RKO (cell line): ENCODE measurements at regions not wholly inside any gene's neighbourhood (a gene's known extent, or its start where the extent isn't known, plus 50 kb on each side); places are given as distances from the start of the nearest gene placed in this dataset.
A peak's percentile ranks its signal among the peaks of the same experiment; 100 is the strongest.

Source experiments
- DNase-seq: peaks from one replicate; pipeline ENCODE4 v3.0.0-alpha.2; 2016; ENCODE audit warnings: low spot score

DNA sequence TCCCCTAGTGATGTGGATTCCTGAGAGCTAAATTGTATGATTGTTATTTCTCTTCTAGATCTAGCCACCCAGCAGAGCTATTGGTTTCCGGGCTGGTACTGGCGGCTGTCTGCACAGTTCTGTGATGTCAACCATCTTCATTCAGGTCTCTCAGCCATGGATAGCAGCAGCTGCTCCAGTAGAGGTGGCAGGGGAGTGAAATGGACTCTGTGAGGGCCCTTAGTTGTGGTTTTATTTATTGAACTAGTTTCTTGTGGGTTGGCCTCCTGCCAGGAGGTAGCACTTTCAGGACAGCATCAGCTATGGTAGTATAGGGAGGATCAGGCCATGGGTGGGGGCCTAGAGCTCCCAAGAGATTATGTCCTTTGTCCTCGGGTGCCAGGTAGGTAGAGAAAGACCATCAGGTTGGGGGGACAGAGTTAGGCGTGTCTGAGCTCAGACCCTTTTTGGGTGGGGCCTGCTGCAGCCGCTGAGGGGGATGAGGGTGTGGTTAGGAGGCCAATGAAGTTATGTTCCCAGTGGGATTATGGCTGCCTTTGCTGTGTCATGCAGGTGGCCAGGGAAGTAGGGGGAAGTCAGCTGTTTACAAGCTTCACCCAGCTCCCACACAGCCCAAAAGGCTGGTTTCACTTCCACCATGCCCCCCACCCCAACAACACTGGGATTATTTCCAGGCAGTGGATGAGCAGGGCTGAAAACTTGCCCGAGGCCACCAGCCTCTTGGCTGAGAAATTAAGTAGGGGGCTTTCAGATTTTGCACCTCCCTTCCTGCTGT lies 55.1 kb upstream of the RGS4 start:
- no peak for DNase-seq

DNA sequence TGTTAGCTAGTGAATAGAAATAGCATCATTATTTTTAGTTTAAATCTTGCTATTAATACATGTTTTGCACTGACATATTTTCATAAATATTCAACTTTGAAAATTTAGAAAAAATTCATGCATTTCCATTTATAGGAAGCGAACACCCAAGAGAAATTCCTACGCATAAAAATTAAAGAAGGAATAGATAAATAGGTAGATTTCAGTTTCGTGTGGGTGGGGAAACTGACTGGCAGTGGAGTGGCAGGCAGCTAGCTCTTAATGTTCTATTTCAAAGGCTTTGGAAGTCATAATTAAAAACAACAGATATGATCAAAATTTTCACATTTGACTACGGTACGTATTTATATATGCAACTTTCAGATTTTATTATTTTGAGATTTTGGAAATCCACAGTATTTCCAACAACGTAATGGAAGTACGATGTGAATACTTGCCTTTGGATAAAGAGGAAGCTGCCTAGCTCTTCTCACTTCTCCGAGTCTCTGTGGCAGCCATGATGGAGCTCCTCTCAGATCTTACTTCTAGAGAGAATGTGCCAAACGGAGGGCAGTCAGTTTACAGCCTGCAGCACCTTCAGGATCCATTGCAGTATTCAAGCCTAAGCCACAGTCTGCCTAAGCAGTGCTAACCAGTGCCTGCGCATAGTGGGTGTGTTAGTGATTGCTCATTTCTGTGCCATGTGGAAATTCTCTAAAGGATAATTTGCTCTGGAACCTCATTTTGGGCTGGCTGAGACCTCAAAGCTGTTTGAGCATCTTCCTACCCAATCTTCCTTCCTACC lies 62.9 kb upstream of the RGS4 start:
- no peak for DNase-seq

DNA sequence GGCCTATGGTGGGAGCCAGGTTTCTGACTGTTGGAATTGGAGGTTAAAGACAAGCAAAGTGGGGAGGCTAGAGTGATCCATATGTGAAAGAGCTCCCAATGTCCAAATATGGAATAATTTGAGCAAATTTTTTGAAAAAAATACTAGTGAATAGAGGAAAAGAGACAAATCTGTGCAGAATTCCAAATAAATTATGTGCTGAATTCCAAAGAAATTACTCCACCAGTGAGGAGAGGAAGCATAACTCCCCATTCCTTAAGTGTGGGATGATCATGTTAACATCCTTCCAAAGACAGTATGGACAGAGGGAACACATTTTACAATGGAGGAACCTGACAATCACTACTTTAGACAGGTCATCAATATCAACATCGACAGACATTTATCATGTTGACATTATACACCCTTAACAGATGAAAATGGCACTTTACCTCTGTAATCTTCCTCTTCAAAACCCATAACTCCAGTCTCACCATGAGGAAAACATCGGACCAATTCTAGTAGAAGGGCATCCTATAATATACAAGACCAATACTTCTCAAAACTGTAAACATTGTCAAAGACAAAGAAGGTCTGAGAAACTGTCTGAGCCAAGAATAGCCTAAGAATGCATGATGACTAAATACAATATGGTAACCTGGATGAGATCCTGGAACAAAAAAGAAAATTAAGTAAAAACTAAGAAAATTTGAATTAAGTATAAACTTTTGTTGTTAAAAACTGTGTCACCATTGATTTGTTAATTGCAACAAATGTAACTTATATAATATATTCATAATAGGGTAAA lies 71.5 kb upstream of the RGS4 start:
- DNase-seq: no peak

DNA sequence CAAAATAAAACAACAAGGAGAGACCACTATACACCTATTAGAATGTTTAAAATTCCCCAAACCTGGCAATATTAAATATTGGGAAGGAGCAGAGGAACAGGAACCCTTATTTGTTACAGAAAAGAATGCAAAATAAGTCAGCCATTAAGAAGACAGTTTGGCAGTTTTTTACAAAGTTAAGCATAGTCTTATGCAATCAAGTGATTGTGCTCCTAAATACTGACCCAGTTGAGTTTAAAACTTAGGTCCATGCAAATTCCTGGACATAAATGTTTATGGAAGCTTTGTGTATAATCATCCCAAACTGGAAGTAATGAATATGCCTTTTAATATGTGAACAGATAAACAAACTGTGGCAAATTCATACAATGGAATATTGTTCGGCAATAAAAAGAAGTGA lies 72.9 kb upstream of the RGS4 start:
- DNase-seq: no peak

DNA sequence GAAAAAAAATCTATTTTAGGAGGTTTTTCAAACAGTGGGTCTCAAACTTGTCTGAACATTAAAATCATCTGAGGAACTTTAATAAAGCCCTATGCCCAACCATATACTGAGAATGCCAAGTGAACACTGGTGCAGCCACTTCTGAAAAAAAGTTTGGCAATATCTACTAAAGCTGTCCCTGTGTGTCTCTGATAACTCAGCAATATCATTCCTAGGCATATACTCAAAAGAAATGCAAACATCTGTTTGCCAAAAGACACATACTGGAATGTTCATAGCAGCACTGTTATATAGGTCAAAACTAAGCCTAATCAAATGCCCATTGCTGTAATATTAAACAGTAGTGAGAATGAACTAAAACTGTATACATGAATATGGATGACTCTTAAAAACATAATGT lies 74.2 kb upstream of the RGS4 start:
- DNase-seq: no peak

DNA sequence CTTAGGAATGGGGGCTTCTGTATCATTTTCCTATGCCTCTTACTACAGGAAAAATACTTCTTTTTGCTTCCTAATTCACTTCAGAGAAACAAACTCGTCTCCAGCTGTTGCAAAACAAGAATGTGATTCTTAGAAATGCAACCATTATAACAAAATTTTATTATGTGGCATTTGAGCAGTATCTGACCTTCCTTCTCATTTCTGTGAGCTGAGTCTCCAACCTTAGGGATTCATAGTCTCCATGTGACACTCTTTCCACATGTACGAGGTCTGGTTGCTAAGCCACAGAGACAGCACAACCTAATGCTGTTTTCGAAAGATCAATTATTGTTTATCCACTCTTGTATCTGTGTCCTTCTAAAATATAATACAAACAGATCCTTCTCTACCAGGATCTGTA lies 75.3 kb upstream of the RGS4 start:
- no peak for DNase-seq

DNA sequence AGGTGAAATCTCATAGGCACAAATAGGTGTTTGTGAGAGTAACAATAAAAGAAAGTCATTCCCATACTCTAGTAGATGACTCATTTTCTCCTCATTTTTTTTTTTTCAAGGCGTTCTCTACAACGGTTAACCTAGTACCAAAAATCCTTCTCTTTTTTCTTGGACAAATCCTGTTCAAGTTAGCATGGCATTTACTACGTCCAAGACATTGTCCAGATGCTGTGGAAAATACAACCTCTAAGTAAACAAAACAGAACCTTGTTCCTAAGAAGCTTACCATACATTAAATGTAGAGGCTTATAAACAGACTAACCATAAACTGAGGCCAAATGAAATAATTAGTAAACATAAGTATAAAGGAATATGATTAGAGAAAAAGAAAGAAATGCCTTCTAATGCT lies 76.2 kb upstream of the RGS4 start:
- DNase-seq: no peak

DNA sequence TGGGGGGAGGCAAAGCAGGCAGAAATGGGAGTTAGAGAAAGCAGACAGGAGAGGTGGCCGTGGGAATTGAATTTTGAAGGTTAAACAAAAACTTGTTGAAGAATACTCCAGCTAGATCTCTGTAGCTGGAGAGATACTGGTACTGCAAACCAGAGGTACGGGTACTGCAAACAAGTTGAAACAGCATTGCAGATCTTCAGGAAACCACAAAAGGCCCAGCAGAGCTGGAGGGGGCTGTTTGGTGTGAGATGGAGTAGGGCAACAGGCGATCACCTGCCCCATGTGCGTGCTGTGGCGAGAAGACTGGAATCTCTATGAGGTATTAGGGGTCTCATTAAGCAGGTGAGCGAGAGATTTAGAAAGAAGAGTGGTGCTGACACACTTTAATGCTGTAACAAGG lies 77.7 kb upstream of the RGS4 start:
- no peak for DNase-seq

DNA sequence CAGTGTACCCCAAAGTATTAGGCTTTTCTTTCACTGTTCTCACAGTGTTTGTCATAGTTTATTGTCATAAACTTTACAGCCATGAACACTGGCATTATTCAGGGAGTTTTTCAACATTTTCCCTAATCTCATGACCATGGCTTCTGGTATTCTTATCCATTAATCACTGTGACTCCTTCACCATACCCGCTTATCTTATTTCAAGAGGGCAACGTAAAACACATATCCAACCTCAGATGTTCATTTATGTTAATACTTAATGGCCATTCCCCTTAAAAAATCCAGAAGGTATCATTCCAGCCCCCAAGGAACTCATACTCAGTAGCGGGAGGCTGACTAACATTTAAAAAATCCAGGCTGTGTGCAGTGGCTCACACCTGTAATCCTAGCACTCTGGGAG lies 78.5 kb upstream of the RGS4 start:
- DNase-seq: no peak

DNA sequence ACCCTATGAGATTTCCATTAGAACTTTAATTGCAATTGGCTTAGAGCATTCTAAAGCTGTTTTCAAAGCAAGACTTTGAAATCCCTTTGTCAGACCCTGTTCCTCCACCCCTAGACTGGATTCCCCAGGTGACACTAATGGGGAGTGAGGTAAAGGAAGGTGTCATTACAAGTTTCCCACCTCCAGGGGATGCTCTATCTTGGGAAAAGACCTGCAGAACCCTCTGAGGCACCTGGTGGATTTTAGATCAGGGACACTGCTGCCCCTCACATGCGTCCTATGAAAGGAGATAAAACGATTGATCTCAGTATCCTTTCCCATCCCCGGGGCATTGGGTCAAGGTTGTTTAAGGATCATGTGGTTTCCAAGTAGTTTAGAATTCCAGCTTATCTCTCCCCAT lies 80.3 kb upstream of the RGS4 start:
- no peak for DNase-seq

DNA sequence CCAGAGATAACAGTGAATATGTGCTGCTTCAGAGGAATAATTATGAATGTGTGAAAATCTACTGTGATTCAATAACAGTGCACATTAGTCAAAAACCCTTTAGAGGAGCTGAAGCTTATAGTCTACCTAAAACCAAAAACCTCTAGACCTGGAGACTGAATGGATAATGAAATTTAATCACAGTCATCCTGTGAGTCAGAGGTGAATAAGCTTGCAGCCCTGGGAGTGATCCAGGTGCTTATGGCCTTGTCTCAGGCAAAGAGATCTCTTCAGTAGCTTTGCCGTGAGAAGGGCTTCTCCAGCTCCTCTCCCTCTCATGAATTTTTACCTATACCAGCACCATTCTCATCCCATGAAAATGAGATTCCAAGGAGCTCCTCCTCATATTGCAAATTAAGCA lies 81.3 kb upstream of the RGS4 start:
- peak; percentile 69 for DNase-seq

DNA sequence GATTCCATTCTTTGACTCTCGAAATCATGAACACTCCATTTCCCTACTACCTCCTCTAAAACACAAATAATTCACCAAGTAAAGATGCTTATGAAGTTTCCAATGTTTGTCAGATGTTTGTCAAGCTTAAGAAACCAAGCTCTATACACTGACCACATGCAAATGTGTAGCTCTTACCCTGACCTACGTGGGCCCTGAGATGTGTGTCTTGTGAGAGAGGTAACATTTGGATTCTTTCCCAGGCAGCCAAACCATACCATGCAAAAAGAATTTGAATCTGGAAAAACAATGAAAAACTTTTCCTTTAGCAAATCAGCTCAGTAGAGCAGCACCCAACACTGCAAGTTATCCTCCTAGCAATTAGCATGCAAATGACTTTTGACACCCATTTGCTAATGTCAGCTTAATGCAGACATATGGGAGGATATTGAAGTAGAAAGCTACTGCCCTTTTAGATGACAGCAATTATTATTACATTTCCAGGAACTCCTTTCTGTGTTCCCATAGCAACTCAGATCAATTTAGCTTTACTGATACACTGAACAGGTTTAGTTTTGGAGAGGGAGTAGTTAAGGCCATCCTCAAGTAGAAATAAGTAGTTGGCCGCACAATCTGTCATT lies 83.2 kb upstream of the RGS4 start:
- DNase-seq: no peak

DNA sequence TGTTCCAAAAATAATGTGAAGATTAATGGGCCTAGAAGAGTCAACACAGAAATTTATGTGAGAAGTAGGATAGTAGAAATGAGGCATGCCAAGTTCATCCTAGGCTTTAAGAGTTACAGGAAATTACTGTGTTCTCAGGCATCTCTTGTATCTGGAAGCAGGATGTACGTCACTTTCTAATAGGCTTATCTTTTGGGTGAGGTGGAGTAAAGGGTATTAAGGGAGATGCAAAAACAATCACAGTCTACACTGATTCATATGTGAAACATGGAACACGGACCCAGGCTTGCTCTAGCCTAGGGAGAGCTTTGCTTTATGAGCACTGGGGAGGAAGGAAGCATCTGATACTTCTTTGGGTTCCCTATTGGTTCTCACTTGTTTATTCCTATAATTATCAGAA lies 84.5 kb upstream of the RGS4 start:
- DNase-seq: peak; percentile 52

DNA sequence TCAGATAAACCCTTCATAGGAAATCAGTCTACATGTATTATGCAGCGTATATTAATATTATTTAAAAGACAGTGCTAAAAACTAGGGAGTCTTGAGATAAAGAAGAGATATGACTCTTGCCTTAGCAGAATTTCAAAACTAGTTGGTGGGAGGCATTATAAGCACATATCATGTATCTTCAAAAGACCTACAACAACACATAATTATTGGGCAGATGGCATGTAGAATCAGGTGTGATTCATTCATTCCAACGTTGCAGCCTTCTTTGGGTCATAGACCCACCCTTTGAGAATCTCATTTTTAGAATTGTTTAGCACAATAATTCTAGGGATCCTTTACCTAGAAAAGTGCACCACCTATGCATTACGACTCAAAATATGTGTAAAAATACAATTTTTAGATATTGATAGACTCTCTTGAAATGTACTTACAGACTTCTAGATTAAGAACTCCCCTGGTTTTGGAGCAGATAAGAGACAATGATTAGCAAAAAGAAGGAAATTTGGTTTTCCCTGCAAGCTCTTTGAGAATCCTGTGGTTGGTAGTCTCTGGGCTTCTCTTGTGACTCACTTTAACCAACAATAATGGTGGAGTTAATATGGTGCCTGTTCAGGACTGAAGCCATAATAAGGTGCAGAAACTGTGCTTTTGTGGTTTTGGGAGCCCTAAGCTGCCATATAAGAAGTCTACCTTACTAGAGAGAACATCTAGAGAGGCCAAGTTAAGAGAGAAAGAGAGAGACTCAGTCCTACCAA lies 85.3 kb upstream of the RGS4 start:
- no peak for DNase-seq

DNA sequence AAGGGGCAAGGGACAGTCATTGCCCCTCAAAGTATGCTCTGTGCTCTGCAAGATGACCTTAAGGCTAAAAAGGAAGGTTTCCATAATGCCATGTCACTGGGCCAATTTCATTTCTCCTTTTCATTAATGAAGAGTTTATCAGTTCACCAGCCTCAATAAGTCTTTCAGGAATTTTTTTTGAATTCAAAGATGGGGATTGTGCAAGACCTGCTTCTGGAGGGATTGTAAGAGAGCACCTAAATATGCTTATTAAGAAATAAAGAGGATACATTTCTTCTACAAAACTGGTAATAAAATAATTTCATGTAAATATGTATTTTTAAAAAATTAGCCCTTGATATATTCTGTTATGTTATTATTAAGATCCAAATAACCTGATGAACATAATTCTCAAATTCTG lies 86.8 kb upstream of the RGS4 start:
- DNase-seq: no peak

DNA sequence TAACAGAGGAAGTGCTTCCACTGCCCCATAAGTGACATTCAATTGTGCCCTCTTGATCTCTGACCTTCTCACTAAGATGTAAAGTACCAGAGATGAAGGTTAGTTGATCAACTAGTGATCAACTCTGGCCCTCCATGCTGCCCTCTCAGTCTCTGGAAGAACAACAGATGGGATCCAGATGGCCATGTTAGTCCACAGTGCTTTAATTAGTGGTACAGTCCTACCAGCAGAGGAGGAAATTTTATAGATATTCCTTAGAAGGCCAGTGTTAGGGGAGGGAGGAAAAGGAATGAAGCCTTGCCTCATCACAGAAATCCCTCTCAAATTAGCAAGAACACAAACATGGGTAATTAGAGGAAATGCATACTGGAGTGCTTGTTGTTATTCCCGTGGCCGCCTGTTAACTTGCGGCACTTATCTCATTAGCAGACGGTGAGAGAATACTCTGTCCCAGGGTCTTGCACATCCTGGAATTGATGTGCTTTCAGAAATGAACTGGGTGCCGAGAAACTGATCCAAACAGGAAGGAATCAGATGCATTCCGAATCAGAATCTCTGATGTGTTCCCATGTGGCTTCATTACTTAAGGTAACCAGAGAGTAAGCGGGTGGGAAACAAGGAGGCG lies 91.1 kb upstream of the RGS4 start:
- DNase-seq: no peak

DNA sequence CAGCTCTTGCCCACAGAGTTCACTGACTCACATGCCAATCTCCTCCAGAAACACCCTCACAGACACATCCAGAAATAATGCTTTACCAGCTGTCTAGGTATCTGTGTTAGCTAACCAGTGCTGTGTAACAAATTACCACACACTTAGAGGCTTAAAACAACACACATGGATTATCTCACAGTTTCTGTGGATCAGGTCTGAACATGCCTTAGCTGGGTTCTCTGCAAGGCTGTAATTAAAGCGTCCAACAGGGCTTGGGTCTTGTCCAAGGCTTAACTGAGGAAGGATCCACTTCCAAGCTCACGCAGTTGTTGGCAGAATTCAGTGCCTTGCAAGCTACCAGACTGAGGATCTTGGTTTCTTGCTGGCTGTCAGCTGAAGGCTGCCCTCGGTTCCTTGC lies 92.5 kb upstream of the RGS4 start:
- DNase-seq: no peak

DNA sequence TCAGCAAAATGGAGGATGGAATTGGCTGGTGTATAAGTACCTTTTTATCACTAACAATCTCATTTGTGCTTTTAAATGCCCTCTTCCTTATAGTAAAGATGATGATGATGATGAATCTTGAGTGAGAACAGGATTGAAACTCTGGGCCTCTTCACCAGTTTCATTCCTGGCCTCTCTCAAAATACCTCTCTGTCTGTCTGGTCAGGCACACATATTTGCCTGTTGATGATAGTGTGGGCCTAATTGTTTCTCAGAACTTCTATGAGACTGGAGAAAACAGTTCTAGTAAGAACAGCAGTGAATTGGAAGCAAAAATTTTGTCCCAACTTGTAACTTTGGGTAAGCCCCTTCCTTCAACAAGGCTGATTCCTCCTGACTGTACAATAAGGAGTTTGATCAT lies 94.4 kb upstream of the RGS4 start:
- no peak for DNase-seq

DNA sequence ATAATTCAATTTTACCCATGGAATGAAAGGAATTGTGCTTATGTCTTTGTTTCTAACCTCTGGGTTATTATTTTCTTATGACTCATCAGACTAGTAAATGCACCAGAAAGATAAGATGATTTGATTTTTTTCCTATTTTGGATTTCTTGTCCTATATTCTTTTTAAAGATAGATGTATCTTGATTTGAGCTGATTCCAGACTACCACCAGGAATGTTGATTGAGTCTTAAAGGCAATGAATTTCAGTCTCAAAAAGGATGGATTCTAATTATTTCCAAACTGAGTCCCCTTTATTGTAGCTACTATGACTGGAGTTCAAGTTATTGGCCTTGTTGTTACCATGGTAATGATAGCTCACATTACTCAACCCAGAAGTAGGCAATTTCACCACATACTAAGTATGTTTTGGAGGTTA lies 95.8 kb upstream of the RGS4 start:
- DNase-seq: no peak

DNA sequence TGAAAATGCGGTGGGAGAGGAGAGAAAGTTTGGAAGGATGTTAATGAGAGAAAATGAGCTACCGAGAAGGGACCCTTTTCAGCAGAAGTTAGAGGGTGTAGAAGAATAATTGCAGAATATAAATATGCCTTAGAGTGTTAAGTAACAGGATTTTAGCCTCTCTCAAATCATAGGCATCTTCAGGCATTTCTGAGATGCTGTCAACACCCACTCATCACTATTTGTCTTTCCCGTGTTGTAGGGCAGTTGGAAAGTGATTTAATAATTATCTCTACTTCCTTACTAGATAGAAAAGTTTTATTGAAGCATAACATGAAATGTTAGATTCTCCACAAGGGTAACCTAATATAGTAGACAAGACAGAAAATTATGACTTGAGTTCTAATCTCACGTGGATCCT lies 96.4 kb upstream of the RGS4 start:
- DNase-seq: no peak

DNA sequence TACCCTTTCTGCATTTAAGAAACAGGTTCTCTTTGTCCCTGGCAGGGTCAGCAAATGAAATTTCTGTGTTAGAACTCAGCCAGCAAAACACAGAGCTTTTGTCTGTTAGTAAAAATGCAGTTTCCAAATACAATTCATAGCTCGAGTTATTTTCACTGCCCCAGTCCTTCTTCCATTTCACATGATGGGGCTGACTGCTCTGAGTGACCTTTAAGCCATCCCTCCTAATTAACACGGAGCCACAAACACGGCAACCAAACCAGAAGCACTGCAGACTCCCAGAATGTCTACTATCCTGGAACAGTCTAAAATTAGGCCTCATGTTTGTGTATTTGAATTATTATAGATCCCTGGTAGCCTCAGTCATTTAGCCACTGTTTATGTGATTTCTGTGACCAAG lies 99.1 kb upstream of the RGS4 start:
- no peak for DNase-seq
